SU-DHL-6 (cell line): ENCODE measurements at regions not wholly inside any gene's neighbourhood (a gene's known extent, or its start where the extent isn't known, plus 50 kb on each side); places are given as distances from the start of the nearest gene placed in this dataset.

Experiments used
- H2AFZ ChIP-seq: fragments of 200-600 bp; sonication (generic); 2 replicates; pipeline ENCODE4 v1.6.1; 2014; ENCODE audit warnings: low read depth, mild to moderate bottlenecking, moderate library complexity, mixed read lengths, antibody characterized with exemption, low read length; ENCODE audit not compliant: severe bottlenecking
- H3F3A ChIP-seq: fragments of 200-600 bp; shearing (Covaris generic); 2 replicates; pipeline ENCODE4 v1.6.0; 2016; ENCODE audit warnings: antibody characterized with exemption, mild to moderate bottlenecking; ENCODE audit not compliant: insufficient read depth
- H3K27ac ChIP-seq: fragments of 200-600 bp; sonication (generic); 2 replicates; pipeline ENCODE4 v1.5.1; 2016; ENCODE audit warnings: low read depth, mild to moderate bottlenecking, low read length, moderate library complexity, mixed read lengths
- H3K27me3 ChIP-seq: fragments of 200-600 bp; sonication (generic), shearing (Covaris generic); 2 replicates; pipeline ENCODE4 v1.6.0; 2014; ENCODE audit warnings: mild to moderate bottlenecking, low read length
- H3K36me3 ChIP-seq: fragments of 200-600 bp; sonication (generic); 2 replicates; pipeline ENCODE4 v1.6.1; 2014; ENCODE audit warnings: mild to moderate bottlenecking, low read length, mixed read lengths
- H3K4me2 ChIP-seq: fragments of 300-600, 200-600 bp; shearing (Covaris generic), sonication (generic); 2 replicates; pipeline ENCODE4 v1.6.0; 2014; ENCODE audit warnings: low read length, low read depth, mild to moderate bottlenecking; ENCODE audit not compliant: poor library complexity, severe bottlenecking
- H3K4me3 ChIP-seq: fragments of 200-600 bp; sonication (generic); 2 replicates; pipeline ENCODE4 v1.5.1; 2014; ENCODE audit warnings: antibody characterized with exemption, low read length, mild to moderate bottlenecking, mixed read lengths; ENCODE audit not compliant: insufficient read depth, poor library complexity, severe bottlenecking
- H3K79me2 ChIP-seq: fragments of 200-600 bp; sonication (generic); 2 replicates; pipeline ENCODE4 v1.6.1; 2014; ENCODE audit warnings: mild to moderate bottlenecking, low read length, moderate library complexity; ENCODE audit not compliant: insufficient read depth
- H3K9ac ChIP-seq: fragments of 200-600 bp; sonication (generic); 2 replicates; pipeline ENCODE4 v1.7.0; 2014; ENCODE audit warnings: mild to moderate bottlenecking, low read length
- H3K9me2 ChIP-seq: fragments of 200-600 bp; sonication (generic); replicated peaks from 2 replicates; pipeline ENCODE4 v1.6.1; 2014; ENCODE audit warnings: low read length; ENCODE audit not compliant: insufficient read depth
- H3K9me3 ChIP-seq: fragments of 200-600 bp; sonication (generic); 2 replicates; pipeline ENCODE4 v1.6.1; 2014; ENCODE audit warnings: low read length, mixed read lengths; ENCODE audit not compliant: insufficient read depth
- H4K20me1 ChIP-seq: fragments of 200-600 bp; sonication (generic); 2 replicates; pipeline ENCODE4 v1.6.1; 2014; ENCODE audit warnings: low read depth, mild to moderate bottlenecking, antibody characterized with exemption, low read length, moderate library complexity, mixed read lengths
- EZH2phosphoT487 ChIP-seq: fragments of 200-600 bp; sonication (generic), shearing (Covaris generic); conservative IDR thresholded peaks from 2 replicates; pipeline ENCODE4 v1.6.1; 2018; ENCODE audit warnings: mild to moderate bottlenecking, antibody characterized with exemption, low read length, moderate library complexity, mixed read lengths
- TF ChIP-seq, protein P1 (sequence below): fragments of 200-600 bp; sonication (generic); IDR thresholded peaks from one replicate; pipeline ENCODE4 v1.5.1; 2017; ENCODE audit warnings: antibody characterized with exemption, mild to moderate bottlenecking, low read length, moderate library complexity; ENCODE audit not compliant: insufficient read depth, poor library complexity, severe bottlenecking

DNA sequence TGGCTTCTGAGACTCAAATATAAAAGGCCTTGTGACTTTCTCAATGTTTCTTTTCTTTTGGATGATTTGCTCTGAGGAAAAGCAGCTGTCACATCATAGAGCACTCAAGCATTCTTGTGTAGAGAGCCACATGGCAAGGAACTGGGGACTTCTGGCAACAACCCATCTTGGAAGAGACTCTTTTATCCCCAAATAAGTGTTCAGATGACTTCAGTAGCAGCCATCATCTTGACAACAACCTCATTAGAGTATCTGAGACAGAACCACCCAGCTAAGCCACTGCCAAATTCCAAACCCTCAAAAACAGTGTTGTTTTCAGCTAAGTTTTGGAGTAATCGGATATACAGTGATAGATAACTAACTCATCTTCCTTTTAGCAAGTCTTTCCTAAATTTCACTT is 1431.7 kb upstream of the IGFBP7 start:
- Histone ChIP-seq H3K27me3 (no peaks in the 10 kb centered on the region), H3K9ac (no peak overlapping the region), H3K79me2 (no peaks in the 10 kb centered on the region), H2AFZ (no peak overlapping the region), H3K9me2 (no peaks in the 10 kb centered on the region), H3F3A (no peaks in the 10 kb centered on the region), H3K27ac (no peak overlapping the region), H3K4me2 (no peak overlapping the region), H3K4me3 (no peak overlapping the region), H3K9me3 (no peaks in the 10 kb centered on the region), H4K20me1 (no peaks in the 10 kb centered on the region), H3K36me3 (no peaks in the 10 kb centered on the region)
- TF ChIP-seq, protein P1, sequence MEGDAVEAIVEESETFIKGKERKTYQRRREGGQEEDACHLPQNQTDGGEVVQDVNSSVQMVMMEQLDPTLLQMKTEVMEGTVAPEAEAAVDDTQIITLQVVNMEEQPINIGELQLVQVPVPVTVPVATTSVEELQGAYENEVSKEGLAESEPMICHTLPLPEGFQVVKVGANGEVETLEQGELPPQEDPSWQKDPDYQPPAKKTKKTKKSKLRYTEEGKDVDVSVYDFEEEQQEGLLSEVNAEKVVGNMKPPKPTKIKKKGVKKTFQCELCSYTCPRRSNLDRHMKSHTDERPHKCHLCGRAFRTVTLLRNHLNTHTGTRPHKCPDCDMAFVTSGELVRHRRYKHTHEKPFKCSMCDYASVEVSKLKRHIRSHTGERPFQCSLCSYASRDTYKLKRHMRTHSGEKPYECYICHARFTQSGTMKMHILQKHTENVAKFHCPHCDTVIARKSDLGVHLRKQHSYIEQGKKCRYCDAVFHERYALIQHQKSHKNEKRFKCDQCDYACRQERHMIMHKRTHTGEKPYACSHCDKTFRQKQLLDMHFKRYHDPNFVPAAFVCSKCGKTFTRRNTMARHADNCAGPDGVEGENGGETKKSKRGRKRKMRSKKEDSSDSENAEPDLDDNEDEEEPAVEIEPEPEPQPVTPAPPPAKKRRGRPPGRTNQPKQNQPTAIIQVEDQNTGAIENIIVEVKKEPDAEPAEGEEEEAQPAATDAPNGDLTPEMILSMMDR = no peak
- no peak for TF ChIP-seq EZH2phosphoT487

DNA sequence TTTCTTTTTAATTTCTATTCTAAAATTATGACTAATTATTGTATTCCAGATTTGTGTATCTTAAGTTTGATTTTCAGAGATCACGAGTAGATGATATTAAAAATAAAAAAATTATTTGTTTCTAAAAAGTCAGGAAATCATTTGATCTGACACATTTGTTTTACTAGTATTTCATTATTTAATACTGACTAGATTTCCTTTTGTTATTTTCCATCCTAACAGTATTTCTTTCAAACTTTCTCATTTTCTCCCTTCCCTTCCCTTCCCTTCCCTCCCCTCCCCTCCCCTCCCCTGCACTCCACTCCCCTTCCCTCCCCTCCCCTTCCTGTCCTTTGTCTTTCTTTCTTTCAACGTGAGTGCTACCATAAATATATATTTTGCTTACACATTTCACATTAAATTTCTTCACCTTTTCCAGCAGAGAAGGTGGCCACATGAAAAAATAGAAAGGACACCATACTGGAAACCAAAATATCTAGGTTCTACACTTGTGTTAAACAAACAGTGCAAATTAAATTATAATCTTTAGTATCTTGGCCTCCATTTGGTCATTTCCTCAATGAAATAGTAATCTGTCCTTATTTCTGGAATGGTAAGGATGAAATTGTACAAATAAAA is 1412.7 kb upstream of the IGFBP7 start:
- H2AFZ ChIP-seq = no peak overlapping the region
- H3K27me3 ChIP-seq = no peaks in the 10 kb centered on the region
- H3K9me3 ChIP-seq = no peaks in the 10 kb centered on the region
- no peak overlapping the region for H3K4me3 ChIP-seq
- H3K9me2 ChIP-seq = no peaks in the 10 kb centered on the region
- H3K4me2 ChIP-seq = no peak overlapping the region
- H3K36me3 ChIP-seq = no peaks in the 10 kb centered on the region
- no peaks in the 10 kb centered on the region for H3K79me2 ChIP-seq
- H4K20me1 ChIP-seq = no peaks in the 10 kb centered on the region
- H3K9ac ChIP-seq = no peak overlapping the region
- no peak for TF ChIP-seq EZH2phosphoT487
- TF ChIP-seq, protein P1 = no peak
- no peak overlapping the region for H3K27ac ChIP-seq
- no peaks in the 10 kb centered on the region for H3F3A ChIP-seq

DNA sequence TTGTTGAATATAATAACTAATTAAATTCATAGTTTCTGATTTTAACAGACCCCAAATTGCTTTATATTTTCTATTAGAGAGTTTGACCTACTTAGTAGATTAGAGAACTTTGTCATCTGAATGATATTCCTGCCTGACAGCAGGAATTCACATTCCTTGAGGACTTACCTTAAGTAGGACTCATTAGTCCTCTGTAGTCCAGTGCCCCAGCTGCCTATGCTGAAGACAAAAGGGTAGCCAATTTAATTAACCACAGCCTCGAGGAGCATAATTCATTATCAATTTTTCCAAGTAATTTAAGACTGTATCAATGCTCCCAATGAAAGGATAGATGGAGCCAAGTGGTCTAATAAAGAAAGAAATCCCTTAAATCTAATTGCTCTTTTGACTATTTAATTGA is 1405.0 kb upstream of the IGFBP7 start:
- Histone ChIP-seq H3K36me3 (no peaks in the 10 kb centered on the region), H3K4me3 (no peak overlapping the region), H3K4me2 (no peak overlapping the region), H3K79me2 (no peaks in the 10 kb centered on the region), H4K20me1 (no peaks in the 10 kb centered on the region), H2AFZ (no peak overlapping the region), H3K9me3 (no peaks in the 10 kb centered on the region), H3K9ac (no peak overlapping the region), H3F3A (no peaks in the 10 kb centered on the region), H3K27ac (no peak overlapping the region), H3K27me3 (no peaks in the 10 kb centered on the region), H3K9me2 (no peaks in the 10 kb centered on the region)
- no peak for TF ChIP-seq EZH2phosphoT487
- TF ChIP-seq, protein P1 = no peak
